Stomach (tissue), 4 donors: ENCODE measurements at regions not wholly inside any gene's neighbourhood (a gene's known extent, or its start where the extent isn't known, plus 50 kb on each side); places are given as distances from the start of the nearest gene placed in this dataset.

Source experiments
- CTCF ChIP-seq, 7 experiments: fragments of 450-650 bp in 4 of 7; fragments of 200-600 bp in 3 of 7; sonication (generic) in 3 of 7; IDR thresholded peaks; one replicate each; pipeline ENCODE4 v1.5.1; 2016 to 2019; ENCODE audit warnings: antibody characterized with exemption in 7 of 7, control low read depth in 2 of 7, mild to moderate bottlenecking in 1 of 7
- POLR2A ChIP-seq, 4 donors: fragments of 450-650 bp; IDR thresholded peaks; one replicate each; pipeline ENCODE4 v1.6.1; 2016; ENCODE audit warnings: antibody characterized with exemption in 4 of 4, control low read depth in 2 of 4, mild to moderate bottlenecking in 1 of 4, moderate library complexity in 1 of 4
- POLR2AphosphoS5 ChIP-seq, 3 donors: sonication (generic); formaldehyde crosslinking; IDR thresholded peaks; one replicate each; pipeline ENCODE4 v1.6.1; 2016; ENCODE audit warnings: antibody characterized with exemption in 3 of 3

DNA sequence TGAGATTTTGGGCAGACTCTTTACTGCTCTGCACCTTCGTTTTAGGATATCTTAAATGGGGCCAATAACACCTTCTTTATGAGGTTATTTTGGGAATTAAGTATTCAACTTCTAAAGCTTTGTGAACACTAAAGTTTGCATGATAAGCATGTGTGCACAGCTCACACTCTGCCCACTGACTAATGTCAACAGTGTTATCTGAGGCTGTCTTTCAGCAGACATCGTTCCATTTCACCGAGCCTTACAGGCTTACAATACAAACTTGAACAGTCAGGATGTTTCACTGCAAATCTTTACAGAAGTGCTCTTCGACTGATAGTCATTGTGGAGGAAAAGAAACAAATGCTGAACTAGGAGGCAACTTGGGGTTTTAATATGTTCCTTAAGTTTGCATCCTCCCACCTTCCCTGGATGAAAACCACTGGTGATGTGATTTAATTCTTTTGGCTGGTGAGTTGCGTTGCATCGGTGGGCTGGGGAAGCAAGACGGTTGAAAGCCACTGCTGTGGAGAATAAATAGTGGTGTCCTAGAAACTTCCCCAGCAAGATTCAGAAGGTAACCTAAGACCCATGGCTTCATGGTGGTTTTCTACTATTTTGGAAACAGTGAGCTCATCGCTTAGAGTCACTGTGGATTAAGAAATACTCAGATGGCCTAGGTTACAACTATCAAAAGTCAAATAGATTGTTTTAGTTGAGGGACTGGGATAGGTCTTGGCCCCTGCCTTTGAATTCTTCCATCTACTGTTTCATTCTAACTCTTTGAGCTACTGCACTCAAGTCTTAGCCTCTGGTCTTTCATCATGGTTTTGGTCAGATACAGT, 167.2 kb upstream of the MAP3K7 start:
- TF ChIP-seq POLR2A (IDR thresholded peaks at IDR 0.05), result no peak
- no peak for TF ChIP-seq CTCF (IDR thresholded peaks at IDR 0.05)
- TF ChIP-seq POLR2AphosphoS5 (IDR thresholded peaks at IDR 0.05), result no peak
